ENCODE measurements at regions not wholly inside any gene's neighbourhood (a gene's known extent, or its start where the extent isn't known, plus 50 kb on each side); places are given as distances from the start of the nearest gene placed in this dataset.

GRCh38 chr5:92758552-92758951 lies 822.5 kb downstream of the NR2F1-AS1 start:
- WGBS, 2 donors (ENCODE audit: low coverage in 1 of 2) = 43 to 51% methylated on average over 1 of the region's 1 CpG
- no peak overlapping the region for H3K4me3 ChIP-seq
- no peaks in the 10 kb centered on the region for H3K4me1 ChIP-seq
- in situ Hi-C loops (cut with MboI; ENCODE audit: low pct_ligation_motif_present in 1 of 4, low pct_unique_long_range_greater_than_20kb in 1 of 4, low sequenced_read_pairs in 3 of 4) = no loop called here
- no peaks in the 10 kb centered on the region for H3K9me3 ChIP-seq
- no peak overlapping the region for H3K27ac ChIP-seq
- TF ChIP-seq POLR2AphosphoS5 (IDR thresholded peaks at IDR 0.05) = no peak
- TF ChIP-seq, protein P1, sequence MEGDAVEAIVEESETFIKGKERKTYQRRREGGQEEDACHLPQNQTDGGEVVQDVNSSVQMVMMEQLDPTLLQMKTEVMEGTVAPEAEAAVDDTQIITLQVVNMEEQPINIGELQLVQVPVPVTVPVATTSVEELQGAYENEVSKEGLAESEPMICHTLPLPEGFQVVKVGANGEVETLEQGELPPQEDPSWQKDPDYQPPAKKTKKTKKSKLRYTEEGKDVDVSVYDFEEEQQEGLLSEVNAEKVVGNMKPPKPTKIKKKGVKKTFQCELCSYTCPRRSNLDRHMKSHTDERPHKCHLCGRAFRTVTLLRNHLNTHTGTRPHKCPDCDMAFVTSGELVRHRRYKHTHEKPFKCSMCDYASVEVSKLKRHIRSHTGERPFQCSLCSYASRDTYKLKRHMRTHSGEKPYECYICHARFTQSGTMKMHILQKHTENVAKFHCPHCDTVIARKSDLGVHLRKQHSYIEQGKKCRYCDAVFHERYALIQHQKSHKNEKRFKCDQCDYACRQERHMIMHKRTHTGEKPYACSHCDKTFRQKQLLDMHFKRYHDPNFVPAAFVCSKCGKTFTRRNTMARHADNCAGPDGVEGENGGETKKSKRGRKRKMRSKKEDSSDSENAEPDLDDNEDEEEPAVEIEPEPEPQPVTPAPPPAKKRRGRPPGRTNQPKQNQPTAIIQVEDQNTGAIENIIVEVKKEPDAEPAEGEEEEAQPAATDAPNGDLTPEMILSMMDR (IDR thresholded peaks at IDR 0.05) = no peak
- no peak for TF ChIP-seq POLR2A (IDR thresholded peaks at IDR 0.05)
- no peak for TF ChIP-seq EP300 (IDR thresholded peaks at IDR 0.05; ENCODE audit: low read depth)
- H3K27me3 ChIP-seq = no peaks in the 10 kb centered on the region
- DNase-seq = no peak
- intact Hi-C loops (cut with DNase I; ENCODE audit: low total_unique reads) = no loop called here
- no peaks in the 10 kb centered on the region for H3K36me3 ChIP-seq

GRCh38 chr5:92749943-92750342 lies 831.1 kb downstream of the NR2F1-AS1 start:
- Histone ChIP-seq H3K4me1 (no peaks in the 10 kb centered on the region), H3K27ac (no peak overlapping the region), H3K27me3 (no peaks in the 10 kb centered on the region), H3K36me3 (no peaks in the 10 kb centered on the region), H3K9me3 (no peaks in the 10 kb centered on the region), H3K4me3 (no peak overlapping the region)
- no peak for TF ChIP-seq POLR2A (IDR thresholded peaks at IDR 0.05)
- TF ChIP-seq EP300 (IDR thresholded peaks at IDR 0.05; ENCODE audit: low read depth) = no peak
- TF ChIP-seq, protein P1 (IDR thresholded peaks at IDR 0.05) = no peak
- TF ChIP-seq POLR2AphosphoS5 (IDR thresholded peaks at IDR 0.05) = no peak
- no peak for DNase-seq
- in situ Hi-C loops (cut with MboI; ENCODE audit: low pct_ligation_motif_present in 1 of 4, low pct_unique_long_range_greater_than_20kb in 1 of 4, low sequenced_read_pairs in 3 of 4) (no loop called here), intact Hi-C loops (cut with DNase I; ENCODE audit: low total_unique reads) (no loop called here)
- 14% methylated on average over 1 of the region's 1 CpG; no CpG with 5 or more reads in 1 of the 2 donors for WGBS, 2 donors (ENCODE audit: low coverage in 1 of 2)

DNA sequence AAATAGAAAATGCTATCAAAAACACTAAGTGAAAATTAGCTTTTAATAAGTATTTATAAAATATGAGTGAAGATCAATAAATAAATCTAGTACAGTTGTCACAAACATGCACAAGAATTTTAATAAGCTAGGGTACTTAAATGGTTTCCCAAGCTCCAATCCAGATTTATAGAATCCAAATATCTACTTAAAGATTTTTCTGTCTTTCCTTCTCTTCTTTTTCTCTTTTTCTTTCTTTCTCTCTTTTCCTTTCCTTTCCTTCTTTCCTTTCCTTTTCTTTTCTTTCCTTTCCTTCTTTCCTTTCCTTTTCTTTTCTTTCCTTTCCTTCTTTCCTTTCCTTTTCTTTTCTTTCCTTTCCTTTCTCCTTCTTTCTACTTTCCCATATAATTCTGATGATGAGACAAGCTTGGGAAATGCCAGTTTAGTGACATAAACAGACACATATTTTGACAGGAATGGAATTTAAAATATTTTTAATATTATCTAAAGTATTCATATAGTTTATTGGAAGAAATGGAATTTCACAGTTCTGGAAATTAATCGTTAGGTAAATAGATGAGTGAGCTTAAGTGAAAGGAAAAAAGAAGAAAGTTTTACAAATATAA lies 832.8 kb downstream of the NR2F1-AS1 start:
- in situ Hi-C loops (cut with MboI; ENCODE audit: low pct_ligation_motif_present in 1 of 4, low pct_unique_long_range_greater_than_20kb in 1 of 4, low sequenced_read_pairs in 3 of 4) = no loop called here
- Histone ChIP-seq H3K27ac (no peak overlapping the region), H3K27me3 (no peaks in the 10 kb centered on the region), H3K9me3 (no peaks in the 10 kb centered on the region), H3K36me3 (no peaks in the 10 kb centered on the region), H3K4me1 (no peaks in the 10 kb centered on the region), H3K4me3 (no peak overlapping the region)
- DNase-seq = no peak
- intact Hi-C loops (cut with DNase I; ENCODE audit: low total_unique reads) = no loop called here
- 73 to 79% methylated on average over 1 of the region's 1 CpG for WGBS, 2 donors (ENCODE audit: low coverage in 1 of 2)
- no peak for TF ChIP-seq EP300 (IDR thresholded peaks at IDR 0.05; ENCODE audit: low read depth)
- TF ChIP-seq, protein P1 (IDR thresholded peaks at IDR 0.05) = no peak
- TF ChIP-seq POLR2AphosphoS5 (IDR thresholded peaks at IDR 0.05) = no peak
- no peak for TF ChIP-seq POLR2A (IDR thresholded peaks at IDR 0.05)

DNA sequence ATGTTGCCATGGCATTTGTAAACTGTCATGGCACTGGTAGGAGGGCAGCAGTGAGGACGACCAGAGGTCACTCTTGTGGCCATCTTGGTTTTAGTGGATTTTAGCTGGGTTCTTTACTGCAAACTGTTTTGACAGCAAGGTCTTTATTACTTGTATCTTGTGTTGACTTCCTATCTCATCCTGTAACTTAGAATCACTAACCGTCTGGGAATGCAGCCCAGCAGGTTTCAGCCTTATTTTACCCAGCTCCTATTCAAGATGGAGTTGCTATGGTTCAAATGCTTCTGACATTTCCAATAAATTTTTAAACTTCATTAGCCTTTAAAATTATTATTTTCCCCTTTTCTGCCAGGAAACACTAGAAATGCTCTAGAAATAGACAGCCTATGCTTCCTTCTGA lies 839.1 kb downstream of the NR2F1-AS1 start:
- no peaks in the 10 kb centered on the region for H3K36me3 ChIP-seq
- H3K4me1 ChIP-seq = no peaks in the 10 kb centered on the region
- intact Hi-C loops (cut with DNase I; ENCODE audit: low total_unique reads) (no loop called here), in situ Hi-C loops (cut with MboI; ENCODE audit: low pct_ligation_motif_present in 1 of 4, low pct_unique_long_range_greater_than_20kb in 1 of 4, low sequenced_read_pairs in 3 of 4) (no loop called here)
- H3K4me3 ChIP-seq = no peak overlapping the region
- H3K27me3 ChIP-seq = no peaks in the 10 kb centered on the region
- H3K27ac ChIP-seq = no peak overlapping the region
- TF ChIP-seq, protein P1 (IDR thresholded peaks at IDR 0.05) = no peak
- no peak for TF ChIP-seq POLR2AphosphoS5 (IDR thresholded peaks at IDR 0.05)
- no peak for TF ChIP-seq POLR2A (IDR thresholded peaks at IDR 0.05)
- no peak for TF ChIP-seq EP300 (IDR thresholded peaks at IDR 0.05; ENCODE audit: low read depth)
- peaks cover 0 to 3% of the 10 kb centered on the region in 2 donors for H3K9me3 ChIP-seq
- WGBS, 2 donors (ENCODE audit: low coverage in 1 of 2) = 55 to 68% methylated on average over 2 of the region's 2 CpGs
- DNase-seq = no peak
